ENCODE measurements at regions not wholly inside any gene's neighbourhood (a gene's known extent, or its start where the extent isn't known, plus 50 kb on each side); places are given as distances from the start of the nearest gene placed in this dataset.

DNA sequence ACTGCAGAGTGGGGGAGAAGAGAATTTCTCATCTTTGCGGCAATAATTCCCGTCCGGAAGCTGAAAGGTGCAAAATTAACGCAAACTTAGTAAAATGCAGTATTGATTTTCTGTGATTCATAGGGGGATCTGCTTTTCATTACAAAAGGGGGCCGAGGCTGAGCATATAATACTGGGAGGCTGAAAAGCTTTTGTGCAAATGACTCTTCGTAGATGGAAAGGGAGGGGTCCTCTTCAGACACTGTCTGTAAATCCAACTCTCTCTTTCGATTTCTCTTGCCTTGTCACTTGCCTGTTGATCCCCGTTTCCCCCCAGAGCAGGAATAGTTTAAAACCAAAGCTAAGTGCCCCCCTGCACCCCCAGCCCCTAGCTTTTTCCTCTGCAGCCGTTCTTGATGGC lies 258.2 kb downstream of the VRK1 start:
- TF ChIP-seq EZH2 (IDR thresholded peaks at IDR 0.05; ENCODE audit: insufficient read depth, poor library complexity, severe bottlenecking) (no peak), EZH2phosphoT487 (IDR thresholded peaks at IDR 0.05; ENCODE audit: insufficient read depth, low read depth) (no peak)

Data from GM23248 (cell line).